ENCODE measurements at regions not wholly inside any gene's neighbourhood (a gene's known extent, or its start where the extent isn't known, plus 50 kb on each side); places are given as distances from the start of the nearest gene placed in this dataset.

DNA sequence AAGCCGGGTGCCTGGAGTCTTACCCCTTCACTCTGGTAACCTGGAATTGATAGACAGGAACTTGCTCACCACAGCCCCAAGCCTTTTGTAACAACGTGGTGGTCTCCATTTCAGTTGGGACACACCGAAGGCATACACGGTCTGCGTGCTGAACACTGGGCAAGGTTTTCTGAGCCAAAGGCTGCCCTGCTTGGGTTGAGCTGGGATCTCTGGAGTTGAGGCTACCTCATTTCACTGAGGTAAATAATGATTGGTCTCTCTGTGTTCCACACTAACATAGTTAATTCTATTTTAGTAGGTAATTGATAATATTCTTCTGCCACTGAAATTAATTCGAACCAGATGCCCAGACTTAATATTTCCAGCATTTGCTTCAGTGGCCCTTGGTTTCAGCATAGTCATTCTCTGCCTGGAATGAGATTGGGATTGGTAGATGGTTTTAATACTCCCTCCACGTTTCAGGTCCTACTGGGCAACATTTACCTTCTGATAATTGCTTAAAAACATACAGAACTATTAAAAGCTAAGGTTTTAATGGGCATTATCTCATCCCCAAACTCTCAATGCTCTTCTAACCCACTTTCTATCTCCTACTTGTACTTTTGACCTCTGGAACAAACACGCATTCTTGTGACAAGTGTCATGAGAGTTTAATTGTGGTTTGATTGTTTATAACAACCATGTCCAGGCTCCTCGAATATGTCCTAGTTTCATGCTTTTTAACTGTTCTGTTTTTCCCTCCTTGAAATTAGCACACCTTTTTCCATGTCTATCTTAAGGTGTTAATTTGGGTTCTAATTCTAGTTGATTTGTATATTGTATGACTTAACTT, 202.3 kb upstream of the KLF6 start:
- peak; percentile 46 for DNase-seq (ENCODE audit: low read depth)

DNA sequence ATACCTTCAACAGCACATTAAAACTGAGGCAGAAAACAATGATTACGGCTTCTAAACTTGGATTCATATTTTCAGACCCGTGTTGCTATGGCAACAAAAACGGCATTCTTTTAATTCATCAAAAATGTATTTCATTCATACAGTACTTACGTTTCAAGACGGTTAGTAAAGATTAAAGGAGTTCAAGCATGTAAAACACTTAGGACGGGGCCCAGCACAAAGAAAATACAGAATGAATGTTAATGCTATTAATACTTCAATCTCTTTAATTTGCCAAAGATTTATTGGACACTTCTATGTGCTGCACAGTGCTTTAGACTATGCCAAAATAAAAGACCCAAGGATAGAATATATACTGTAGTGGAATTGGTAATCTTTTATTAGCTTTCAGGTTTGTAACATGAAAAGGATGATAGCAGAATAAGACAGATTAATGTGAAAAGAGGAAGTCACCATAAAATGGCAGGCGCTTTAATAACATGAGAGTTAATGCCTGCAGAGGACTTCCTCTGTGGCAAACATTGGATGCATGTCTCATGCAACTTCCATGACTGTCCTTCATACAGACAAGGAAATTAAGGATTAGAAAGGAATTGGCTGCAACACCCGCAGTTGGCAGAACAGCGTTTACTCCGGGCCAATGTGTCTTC, 201.6 kb upstream of the KLF6 start:
- no peak for DNase-seq (ENCODE audit: low read depth)

DNA sequence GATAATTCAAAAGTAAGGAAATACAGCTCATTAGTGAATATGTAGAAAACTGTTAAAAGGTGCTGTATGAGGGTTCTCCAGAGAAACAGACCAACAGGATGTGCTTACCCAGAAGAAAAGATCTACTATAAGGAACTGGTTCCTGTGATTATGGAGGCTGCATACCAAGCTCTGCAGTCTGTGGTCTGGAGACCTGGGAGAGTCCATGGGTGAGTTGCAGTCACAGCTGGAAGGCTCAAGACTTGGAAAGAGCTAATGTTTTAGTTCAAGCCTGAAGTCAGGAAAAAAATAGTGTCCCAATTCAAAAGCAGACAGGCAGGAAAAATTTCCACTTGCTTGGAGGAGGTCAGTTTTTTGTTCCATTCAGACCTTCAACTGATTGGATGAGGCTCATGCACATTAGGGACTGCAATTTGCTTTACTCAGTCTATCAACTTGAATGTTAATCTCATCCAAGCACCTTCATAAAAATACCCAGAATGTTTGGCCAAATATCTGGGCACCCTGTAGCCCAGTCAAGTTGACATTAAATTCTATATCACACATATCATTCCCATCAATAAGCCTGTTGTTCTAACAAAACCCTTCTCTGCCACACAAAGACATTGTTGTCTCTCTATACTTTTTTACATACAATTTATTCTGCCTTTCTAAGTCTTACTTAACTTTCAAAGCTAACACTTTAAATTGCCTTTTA, 197.9 kb upstream of the KLF6 start:
- DNase-seq (ENCODE audit: low read depth), result no peak

DNA sequence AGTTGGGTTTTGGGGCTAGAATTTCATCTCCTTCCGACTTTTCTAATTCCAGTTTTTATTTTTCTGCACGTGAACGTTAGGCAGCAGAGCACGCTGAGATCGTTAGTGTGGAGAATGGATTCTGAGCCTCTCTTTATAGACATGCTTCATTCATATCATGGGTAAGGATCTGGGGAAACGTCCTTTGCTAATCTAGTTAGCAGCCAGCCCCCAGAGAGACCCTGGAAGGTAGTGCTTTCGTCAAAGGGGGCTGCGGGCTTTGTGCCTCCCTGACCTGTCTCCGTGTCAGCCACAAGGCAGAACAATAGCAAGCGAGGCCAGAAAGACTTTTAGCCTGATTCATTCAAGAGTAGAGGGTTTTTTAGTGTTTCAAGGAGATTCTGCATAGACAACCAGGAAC, 196.3 kb upstream of the KLF6 start:
- no peak for DNase-seq (ENCODE audit: low read depth)

DNA sequence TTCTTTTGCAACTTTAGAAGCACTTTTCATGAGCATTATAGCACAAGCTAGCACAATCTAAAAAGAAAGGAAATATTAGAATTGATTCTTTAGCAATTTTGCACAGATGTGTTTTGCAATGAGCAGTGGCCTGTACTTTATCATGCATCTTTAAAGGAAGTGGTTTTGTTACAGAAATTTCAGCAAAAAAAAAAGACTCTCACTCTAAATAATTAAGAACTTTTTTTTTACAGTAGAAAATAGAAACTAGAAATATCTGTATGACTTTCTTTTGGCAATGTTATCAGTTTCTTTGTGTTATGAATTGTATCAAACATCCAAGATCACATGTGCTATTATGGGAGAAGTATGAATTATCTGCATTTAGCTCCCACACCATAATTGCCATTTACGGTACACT, 195.7 kb upstream of the KLF6 start:
- DNase-seq (ENCODE audit: low read depth), result no peak

DNA sequence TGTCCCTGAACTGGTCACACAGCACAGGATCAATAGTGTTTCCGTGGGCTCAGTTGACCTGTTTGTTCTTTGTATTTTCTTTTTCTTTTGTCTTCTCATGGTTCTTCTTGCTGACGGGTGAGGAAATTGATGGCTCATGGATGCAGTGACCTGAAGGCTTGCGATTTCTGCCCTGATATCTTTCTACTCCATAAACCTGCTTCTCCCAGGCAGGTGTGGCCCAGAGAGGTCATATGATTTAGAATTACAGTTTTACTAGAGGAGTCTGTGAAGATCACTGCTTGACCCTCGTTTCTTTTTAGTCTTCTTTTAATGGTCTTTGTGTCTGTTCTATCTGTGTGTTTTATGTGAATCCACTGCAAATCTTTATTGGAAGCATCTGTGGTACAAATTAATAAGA, 195.1 kb upstream of the KLF6 start:
- DNase-seq (ENCODE audit: low read depth), result no peak

DNA sequence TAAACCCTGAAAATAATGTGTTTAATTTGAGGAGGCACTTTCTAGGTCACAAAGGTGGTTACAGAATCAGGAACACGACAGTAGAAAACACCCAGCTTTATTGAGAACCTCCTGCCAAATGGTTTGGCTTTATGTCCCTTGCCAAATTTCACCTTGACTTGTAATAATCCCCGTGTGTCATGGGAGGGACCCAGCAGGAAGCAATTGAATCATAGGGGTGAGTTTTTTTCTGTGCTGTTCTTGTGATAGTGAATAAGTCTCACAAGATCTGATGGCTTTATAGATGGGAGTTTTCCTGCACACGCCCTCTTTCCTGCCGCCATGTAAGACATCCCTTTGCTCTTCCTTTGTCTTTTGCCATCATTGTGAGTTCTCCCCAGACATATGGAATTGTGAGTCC, 193.8 kb upstream of the KLF6 start:
- DNase-seq (ENCODE audit: low read depth), result no peak

DNA sequence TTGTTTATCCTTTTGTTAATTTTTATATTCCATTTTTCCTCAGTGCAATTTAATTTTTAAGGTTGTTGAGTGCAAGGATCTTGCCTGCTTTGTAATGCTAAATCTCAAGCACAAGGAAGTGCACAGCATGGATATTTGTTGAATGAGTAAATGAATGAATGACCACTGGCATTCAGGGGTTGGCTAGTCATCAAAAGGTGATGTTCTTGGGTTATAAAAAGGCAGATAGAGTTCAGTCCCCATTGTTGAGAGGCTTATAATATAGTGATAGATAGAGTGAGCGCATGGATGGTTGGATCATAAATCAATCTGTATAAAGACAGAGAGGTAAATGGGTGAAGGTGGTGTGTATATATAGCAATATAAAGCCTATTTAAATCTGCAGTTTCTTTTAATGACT, 193.2 kb upstream of the KLF6 start:
- DNase-seq (ENCODE audit: low read depth), result no peak

DNA sequence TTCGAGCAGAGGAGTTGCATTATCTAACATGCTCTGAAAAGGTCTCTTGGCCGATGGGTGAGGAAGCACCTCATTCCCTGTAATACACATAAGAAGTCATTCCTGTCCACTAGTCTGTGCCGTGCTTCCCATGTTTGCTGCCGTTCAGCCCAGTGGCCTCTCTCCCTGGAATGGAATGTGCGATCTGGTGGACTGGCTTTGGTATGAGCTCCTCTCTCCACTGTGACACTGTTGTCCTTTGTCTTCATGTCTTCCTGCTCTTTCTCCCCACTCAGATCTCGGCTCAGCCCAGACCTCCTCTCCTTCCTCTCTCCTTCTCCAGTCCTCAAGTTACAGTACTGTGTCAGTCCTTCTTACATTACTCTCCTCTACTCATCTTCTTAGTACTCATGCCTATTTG, 192.8 kb upstream of the KLF6 start:
- DNase-seq (ENCODE audit: low read depth), result no peak

DNA sequence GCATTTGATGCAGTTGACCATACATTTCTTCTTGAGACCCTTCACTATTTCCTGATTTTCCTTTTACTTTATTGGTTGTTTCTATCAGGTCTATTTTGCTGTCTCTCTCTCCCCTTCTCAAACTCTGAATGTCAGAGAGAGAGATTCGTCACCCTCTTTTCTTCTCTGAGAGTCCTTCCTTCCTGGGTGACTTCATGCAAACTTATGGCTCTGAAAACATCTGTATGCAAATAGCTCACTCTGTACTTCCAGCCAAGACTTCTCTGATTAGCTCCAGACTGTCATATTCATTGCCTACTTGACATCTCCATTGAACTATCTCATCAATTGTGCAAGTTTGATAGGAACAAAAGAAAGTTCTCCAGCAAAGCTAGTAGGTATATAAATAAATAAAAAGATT, 191.7 kb upstream of the KLF6 start:
- no peak for DNase-seq (ENCODE audit: low read depth)

DNA sequence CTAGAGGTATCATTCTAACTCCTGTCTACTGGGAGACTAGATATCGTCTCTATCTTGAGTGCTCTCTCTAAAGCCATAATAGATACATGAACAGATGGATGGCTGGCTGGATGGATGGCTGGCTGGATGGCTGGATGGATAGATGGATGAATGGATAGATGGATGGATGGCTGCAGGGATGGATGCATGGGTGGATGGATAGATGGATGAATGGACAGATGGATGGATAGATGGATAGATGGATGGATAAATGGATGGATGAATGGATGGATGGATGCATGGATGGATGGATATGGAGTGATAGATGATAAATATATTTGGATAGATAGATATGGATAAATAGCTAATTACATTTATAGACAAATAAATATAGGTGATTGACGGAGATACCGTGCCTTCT, 191.2 kb upstream of the KLF6 start:
- DNase-seq (ENCODE audit: low read depth), result no peak

DNA sequence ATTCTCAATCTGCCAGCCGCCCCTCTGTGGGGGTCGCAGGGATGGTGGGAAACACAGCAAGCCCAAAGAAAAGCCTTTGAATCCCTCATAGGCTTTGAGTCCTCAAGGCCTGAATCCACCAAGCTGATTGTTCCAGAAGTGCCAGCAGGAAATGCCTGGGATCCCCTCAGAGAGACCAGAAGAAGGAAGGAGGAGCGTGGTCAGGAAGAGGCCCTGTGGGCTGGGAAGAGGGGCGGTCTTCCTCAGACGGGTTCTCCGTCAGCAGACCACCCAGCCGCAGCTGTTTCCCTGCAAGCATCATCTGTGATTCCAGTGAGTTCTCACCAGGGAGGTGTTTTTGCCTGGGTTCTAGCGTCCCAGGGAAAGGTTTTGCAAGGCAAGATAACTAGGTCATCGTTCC, 190.0 kb upstream of the KLF6 start:
- no peak for DNase-seq (ENCODE audit: low read depth)

DNA sequence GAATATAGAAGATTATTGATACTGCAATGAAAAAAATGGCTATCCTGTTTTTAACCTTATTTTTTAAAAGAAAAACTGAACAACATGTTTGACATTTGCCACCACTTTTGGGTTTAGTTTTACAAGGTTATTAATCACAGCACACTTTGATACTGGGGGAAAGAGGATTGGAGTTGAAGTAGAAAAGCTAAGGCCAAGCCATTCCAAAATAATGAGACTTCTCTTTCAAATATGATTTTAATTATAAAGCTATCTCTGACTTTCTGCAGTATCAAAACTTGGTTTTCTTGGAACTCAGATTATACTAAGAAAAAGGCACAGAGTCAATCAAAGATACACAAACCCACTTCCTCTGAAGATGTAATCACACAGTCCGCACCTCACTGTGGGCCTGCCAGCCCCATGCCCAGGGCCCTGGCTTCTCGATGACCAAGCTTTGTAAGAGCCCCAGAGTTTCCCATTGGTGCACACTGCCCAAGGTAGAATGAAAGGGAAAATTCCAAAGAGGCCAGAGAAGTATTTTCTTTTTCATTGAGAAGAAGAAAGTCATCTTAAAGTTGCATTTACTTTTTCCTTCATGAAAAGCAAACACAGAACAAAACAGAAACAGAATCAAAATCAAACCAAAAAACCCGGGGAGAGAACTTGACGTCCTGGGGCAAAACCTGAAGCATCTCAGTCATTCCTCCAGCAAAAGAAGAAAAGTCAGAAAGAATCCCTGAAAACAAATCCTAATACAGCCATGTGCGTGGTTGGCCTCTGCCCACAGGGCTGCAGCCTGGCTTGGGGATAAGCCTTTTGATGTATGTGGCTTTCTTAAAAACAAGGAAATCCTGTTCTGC, 187.7 kb upstream of the KLF6 start:
- DNase-seq (ENCODE audit: low read depth), result no peak

DNA sequence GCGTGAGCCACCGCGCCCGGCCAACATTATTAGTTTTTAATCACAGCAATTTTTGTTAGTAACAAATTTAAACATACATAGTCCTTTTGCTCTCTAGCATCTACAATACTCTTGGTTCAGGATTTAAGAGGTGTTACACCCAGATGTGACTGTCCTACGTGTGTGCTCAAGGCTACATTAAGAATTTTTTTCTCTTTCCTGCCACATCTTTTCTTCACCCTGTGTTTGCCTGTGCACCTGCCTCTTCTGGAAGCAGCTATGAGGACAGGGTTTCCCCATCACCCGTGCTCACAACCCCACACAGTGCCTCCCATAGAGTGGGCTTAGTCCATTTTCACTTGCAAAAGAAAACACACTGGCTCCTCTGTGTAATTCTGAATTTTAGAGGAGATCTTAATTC, 186.7 kb upstream of the KLF6 start:
- no peak for DNase-seq (ENCODE audit: low read depth)

DNA sequence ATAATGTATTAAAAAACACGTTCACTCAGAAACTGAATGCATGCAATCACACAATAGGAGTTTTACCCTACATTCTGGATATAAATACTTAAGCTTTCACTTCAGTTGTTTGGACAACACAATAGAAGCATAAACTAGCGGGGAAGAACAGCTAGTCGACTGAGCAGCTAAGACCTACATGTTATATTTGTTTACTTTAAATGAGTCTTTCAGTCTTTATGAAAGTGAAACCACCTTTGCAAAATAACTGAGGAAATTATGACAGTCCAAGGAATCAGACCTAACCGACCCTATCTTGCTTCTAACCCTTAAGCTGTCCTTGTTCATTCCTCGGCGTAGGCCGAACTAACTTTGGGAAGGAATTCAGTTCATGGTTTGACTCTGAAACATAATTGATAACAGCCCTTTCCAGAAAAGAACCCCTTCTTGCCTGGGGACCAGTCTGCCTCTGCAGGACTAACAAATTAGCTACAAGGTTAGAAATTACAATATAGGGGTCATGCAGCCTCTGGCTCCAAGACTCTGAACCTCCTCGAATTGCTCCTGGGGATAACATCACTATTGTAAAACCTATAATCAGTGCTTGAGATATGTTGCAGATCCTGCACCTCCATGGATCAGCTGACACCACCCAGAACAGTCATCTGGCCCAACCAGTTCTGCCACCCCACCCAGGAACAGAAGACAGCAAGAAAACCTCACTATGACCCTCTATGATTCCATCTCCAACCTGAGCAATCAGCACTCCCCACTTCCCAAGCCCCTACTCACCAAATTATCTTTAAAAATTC, 185.1 kb upstream of the KLF6 start:
- DNase-seq (ENCODE audit: low read depth), result no peak

DNA sequence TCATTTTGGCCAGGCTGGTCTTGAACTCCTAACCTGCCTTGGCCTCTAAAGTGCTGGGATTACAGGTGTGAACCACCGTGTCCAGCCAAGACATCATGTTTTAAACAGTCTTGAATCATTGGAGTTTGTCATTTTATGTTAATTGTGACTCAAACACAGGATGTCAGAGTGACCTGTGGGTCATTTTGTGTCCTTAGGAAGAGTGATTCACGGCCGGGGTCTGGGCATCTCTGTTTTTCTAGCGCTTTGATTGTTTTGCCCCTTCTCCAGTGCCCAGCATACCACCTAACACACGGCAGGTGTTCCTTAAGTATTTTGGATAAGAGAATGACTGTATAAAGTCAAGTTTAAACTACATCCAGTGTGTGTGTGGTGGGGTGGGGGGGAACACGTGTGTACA, 183.7 kb upstream of the KLF6 start:
- no peak for DNase-seq (ENCODE audit: low read depth)

DNA sequence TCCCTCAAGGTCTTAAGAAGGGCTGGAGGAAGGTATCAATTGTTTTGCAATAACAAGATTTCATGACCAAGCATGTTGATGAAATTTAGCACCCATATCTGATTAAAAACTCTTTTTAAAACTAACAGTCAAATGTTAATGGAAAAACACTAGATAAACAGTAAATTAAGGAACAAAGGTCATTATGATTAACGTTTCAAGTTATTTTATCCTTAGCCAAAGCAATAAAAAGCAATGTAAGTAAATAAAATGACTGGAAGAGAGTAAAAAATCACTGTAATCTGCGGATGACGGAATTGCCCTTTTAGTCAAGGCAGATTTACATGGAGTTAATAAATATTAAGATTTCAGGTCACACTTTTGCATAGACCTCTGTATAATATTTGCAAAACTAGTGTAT, 179.5 kb upstream of the KLF6 start:
- DNase-seq (ENCODE audit: low read depth), result no peak

DNA sequence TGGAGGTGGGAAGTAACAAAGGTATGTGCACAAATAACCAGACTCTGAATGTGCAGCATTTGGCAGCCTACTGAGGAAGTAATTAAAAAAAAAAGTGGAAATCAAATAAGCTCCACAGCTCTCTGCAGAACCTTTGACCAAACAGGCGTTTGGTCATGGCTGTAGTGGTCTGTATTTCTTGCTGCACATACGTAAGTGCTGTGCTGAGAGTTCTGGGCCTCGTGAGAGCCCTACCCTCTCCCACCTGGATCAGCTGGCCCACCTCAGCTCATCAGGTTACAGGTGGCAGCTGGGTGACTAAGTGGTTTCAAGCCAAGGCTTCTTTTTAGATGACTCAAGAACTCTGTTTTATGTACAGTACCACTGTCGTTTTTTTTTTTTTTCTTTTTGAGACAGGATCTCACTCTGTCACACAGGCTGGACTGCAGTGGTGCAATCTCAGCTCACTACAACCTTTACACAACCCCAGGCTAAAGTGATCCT, 178.2 kb upstream of the KLF6 start:
- no peak for DNase-seq (ENCODE audit: low read depth)

DNA sequence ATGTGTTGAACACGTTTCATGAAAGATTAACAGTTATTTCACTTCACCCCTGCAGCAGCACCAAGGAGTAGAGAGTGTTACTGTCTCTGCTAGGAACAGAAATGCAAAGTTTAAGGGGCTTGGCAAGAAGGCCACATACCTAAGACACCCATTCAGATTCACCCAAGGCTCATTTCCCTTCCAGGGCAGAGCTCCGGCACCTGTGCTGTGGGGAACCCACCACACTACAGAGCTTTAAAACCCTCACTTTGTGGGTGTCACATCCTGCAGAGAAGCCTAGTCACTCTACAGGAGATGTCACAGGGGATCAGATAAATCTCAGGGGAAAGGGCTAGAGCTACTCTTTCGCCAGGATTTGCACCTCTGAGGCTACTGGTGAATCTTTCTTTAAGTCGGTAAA, 176.1 kb upstream of the KLF6 start:
- no peak for DNase-seq (ENCODE audit: low read depth)

DNA sequence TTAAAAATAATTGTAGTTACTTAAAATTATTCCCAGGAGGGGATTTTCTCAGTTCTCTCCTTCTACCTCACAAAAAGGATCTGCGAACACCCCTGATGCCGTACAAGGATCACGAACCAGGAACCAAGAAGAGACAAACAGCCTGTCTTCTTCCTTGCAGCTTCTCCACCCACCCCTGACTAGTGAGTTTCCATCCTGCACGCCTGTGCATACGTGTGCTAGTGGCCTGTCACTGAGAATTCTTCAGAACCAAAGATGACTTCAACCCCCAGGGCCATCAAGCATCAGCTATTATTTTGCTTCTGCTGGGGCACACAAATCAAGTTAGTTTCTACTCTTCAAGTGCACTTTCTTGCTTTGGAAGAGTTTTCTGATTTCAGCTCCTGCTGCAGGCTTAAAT, 175.5 kb upstream of the KLF6 start:
- DNase-seq (ENCODE audit: low read depth), result no peak
